GM19238 (cell line): ENCODE measurements at regions not wholly inside any gene's neighbourhood (a gene's known extent, or its start where the extent isn't known, plus 50 kb on each side); places are given as distances from the start of the nearest gene placed in this dataset.

ENCODE experiments used
- DNase-seq: peaks from one replicate; pipeline ENCODE4 v3.0.0; 2011; ENCODE audit warnings: low spot score; ENCODE audit not compliant: insufficient read length

DNA sequence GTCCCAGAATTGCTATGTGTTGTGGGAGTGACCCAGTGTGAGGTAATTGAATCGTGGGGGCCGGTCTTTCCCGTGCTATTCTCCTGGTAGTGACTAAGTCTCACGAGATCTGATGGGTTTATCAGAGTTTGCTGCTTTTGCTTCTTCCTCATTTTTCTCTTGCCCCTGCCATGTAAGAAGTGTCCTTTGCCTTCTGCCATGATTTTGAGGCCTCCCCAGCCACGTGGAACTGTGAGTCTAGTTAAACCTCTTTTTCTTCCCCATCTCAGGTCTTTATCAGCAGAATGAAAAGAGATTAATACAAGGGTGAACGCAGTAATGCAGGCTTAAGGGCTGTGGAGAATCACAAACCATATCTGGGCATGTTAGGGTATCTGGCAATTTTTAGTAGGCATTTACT, 624.0 kb downstream of the USP25 start:
- no peak for DNase-seq

DNA sequence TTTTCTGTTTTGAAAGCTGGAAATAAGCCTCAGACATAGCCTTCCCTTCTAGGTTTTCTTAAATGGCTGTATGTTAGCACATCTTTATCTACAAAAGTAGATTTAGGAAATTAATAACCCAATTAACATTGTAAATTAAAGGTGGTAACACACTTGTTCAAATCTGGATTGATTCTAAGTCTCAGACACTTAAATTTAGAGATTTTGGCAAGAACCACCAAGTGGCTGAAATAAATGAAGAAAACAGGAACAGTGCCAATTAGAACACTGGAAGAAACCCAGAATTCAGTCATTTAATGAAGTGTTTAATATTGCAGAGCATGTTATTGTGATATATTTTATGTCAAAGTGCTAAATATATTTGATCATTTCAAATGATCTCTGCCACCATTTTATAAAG, 628.2 kb downstream of the USP25 start:
- no peak for DNase-seq

DNA sequence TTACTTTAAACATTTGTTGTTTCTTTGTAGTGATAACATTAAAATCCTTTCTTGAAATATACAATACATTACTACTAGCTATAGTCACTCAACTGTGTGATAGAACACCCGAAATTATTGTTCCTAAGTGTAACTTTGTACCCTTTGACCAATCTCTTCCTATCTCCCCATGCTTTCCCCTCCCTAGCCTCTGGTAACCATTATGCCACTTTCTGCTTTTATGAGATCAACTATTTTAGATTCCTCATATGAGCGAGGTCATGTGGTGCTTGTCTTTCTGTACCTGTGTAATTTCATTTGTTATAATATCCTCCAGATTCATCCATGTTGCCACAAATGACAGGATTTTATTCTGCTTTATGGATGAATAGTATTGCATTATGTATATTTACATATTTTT, 629.0 kb downstream of the USP25 start:
- no peak for DNase-seq

DNA sequence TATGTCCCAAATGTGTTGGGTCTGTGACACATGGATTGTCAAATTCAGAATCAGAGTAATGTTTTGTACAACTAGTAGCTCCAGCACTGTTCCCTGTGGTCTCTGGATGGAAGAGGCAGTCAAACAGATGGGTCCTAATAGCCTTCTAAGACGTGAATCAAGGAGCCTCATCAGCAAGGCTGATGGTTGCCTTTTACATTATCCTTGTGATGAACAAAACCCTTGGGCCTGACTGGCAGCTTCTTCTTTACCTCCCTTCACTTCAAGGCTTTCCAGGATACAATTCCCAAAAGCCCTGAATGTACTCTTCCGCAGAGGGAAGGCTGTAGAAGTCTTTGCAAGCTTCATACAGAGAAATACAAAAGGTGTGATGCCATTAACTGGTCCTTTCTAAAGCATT, 633.3 kb downstream of the USP25 start:
- no peak for DNase-seq

DNA sequence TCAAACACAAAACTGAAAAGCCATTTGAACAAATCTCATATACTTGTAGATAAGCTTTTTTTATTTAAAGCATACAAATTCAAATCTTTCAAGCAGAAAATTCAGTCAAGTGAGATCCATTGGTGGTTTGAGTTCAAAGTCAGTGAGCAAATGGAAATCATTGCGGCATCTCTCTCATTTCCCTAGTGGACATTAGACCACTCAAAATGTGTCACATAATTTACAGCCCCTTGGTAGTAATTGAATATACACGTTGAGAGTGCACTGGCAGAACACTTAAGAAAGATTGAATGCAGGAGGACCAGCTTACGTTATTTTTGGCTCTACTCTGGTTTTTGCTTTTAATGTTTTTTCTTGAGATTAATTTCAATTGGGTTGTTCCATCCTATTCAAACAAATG, 633.7 kb downstream of the USP25 start:
- no peak for DNase-seq

DNA sequence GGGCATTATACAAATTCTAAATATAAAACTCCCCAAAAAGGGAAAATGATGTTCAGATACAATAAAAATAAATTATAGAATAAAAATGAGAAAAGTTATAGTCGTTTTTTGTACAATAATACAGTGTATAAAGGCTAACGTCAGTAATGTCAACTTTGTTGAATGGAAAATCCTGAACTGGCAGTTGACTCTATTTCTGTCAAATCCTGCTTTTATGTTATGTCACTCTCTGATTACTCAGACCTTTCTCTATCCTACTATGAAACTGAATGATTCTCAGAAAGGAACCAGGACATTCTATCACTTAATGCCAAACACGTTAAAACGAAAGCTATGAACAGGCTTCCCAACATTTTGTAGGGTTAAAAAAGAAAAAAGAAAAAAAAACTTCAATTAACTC, 636.4 kb downstream of the USP25 start:
- no peak for DNase-seq

DNA sequence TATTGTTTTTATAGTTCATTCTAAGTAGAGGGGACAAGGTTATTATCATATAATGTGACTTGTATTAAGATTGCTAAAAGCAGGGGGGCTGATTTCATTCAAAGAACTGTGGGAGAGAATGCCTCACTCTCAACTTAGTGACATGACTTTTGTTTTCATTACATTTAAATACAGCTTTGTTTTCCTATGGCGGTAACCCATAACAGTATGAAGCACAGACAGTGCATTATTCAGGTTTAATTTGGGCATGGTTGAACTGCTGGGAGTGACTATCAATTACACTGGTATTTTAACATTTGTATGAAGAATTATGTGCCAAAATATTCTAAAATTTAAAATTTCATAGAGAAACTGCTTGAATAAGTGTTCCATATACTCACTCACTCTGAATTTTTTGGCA, 637.3 kb downstream of the USP25 start:
- DNase-seq: no peak

DNA sequence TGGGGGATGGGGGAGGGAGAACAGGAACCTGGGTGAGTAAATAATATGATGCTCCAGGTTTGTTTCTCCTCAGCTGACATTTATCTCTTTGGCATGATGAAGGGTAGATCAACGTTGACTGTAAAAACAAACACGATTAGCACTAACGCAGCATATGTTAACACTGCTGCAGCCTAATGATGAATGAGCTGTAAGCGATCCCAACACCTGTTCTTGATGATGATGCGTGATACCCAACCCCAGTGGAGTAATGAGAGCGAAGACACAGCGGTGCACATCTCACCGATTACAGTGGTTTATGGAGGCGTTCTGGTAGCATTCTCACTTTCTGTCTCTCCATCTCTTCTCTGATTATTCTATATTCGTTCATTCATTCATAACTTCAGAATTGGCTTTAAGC, 640.4 kb downstream of the USP25 start:
- no peak for DNase-seq

- no peak for DNase-seq
Measured at GRCh38 chr21:16372586-16372985, 642.8 kb downstream of the USP25 start.

DNA sequence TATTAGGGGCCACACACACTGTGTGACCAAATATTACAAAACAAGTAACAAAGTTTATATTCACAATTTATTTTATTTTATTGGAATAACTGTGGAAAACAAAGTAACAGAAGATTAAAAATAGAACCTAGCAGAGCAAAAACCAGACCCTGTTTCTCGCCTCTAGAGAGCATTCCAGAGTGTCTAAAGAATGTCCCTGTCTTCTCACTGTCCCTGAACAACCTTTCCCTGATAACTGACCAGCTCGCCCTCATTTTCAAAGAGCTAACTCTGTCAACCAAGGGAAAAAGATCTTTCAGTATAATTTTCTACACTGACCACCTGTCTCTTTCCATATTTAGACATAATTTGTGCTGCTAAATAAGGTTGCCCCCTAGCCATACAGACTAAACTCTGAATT, 646.9 kb downstream of the USP25 start:
- DNase-seq: no peak

DNA sequence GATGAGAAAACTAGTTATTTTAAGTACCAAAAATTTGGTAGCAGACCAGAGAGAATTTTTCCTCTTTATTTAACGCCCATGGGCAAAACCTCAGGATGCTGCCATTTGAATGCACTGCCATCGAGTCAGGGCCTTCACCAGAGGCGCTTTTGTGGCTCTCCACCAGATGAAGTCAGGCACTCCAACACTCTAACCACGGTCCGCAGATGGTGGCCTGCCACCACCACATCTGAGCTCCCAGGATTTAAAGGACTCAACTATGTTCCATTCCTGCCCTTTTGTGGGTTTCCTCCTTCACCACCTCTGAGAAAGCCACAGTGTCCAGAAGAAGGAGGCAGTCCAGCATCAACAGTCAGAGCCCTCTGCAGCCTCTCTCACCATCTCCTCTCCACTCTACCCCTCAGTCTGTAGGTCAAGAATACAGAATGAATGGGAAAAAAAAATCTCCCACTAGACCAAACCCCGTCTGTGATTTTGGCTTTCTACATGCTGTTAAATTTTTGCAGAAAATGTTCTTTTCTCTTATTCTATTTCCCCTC, 647.4 kb downstream of the USP25 start:
- no peak for DNase-seq

GRCh38 chr21:16377857-16378256, 648.1 kb downstream of the USP25 start:
- DNase-seq: no peak

- DNase-seq: no peak
Measured at GRCh38 chr21:16378525-16378924, 648.7 kb downstream of the USP25 start.

- DNase-seq: no peak
Measured at GRCh38 chr21:16388291-16388690, 658.5 kb downstream of the USP25 start.

DNA sequence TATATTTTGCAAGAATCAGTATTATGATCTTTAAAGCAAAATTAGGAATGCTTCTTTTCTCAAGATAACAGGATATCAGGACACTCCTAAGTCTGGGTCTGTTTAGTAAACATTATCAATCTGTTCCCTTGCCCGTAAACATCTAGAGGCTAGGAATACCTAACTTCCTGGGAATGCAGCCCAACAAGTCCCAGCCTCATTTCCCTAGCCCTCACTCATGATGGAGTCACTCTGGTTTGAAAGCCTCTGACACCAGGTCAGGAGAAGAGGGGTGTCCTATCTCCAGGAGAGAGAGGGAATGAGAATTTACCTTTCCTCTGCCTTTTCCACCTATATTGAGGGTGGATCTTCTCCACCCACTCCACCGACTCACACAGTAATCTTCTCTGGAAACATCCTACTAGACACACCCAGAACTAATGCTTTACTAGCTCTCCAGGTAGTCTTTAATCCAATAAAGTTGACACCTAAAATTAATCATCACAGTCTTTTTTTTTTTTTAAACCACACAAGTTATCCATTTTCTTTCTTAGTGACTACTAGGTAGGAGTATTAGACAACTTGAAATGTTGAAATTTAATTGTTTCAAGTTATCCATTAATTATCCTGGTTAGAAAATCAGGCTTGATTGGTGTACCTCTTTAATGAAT, 659.3 kb downstream of the USP25 start:
- no peak for DNase-seq

GRCh38 chr21:16389643-16390042, 659.9 kb downstream of the USP25 start:
- no peak for DNase-seq

DNA sequence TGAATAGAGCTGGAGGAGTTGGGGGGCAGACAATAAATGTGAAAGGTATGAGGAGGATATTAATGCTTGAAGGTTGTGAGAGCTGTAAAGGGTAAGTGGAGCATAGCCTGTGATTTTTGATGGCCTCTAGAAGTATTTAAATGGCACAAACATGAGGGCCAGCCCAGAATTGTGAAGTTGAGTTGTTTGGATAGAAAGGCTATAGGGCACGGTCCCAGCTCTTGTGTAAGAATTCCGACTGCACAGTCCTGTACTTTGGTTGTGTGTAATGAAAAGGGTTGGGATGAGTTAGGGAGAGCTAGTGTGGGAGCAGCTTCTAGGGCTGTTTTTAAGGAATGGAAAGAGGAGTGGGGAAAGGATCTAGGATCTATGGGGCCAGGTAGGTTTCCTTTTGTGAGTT, 665.5 kb downstream of the USP25 start:
- DNase-seq: no peak

GRCh38 chr21:16402752-16403151, 673.0 kb downstream of the USP25 start:
- DNase-seq: no peak

GRCh38 chr21:16404776-16405175, 675.0 kb downstream of the USP25 start:
- no peak for DNase-seq

- DNase-seq: no peak
Measured at GRCh38 chr21:16406355-16406754, 676.6 kb downstream of the USP25 start.

GRCh38 chr21:16407403-16408240, 677.8 kb downstream of the USP25 start:
- no peak for DNase-seq

DNA sequence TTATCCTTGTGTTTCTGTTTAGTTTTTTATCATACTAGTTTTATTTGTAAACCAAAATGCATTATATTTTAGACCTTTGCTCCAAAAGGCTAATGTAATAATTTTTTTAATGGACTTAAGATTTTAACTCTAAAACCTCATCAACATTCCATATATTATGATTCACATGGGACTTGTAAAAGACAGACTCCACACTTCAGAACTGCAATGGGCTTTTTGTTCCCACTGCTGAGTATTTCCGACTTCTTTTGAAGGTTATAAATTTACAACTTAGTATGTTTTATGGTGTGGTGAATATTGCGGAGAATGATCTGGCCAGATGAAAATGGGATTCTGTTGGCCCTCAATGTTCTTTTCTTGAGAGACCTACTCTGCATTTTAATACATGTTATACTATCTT, 678.5 kb downstream of the USP25 start:
- DNase-seq: no peak

- DNase-seq: no peak
Measured at GRCh38 chr21:16409352-16409751, 679.6 kb downstream of the USP25 start.
